Activated T-cell treated with anti-CD3 and anti-CD28 coated beads, Interleukin-2, amount 50 U/mL, for 4 hours (primary cell): ENCODE measurements at regions not wholly inside any gene's neighbourhood (a gene's known extent, or its start where the extent isn't known, plus 50 kb on each side); places are given as distances from the start of the nearest gene placed in this dataset.

ENCODE experiments used
- ATAC-seq, 2 donors: fragments of 200-7000 bp; cut with Tn5 transposase; one replicate each; pipeline ENCODE4 v1.10.0; 2021
- DNase-seq: peaks from one replicate; pipeline ENCODE4 v3.0.0-alpha.2; 2020
- H3K27me3 Mint-ChIP-seq: one replicate; pipeline ENCODE4 v1.8.0; 2021; ENCODE audit warnings: low read depth, mixed read lengths
- H3K36me3 Mint-ChIP-seq: one replicate; pipeline ENCODE4 v1.8.0; 2022; ENCODE audit warnings: mixed read lengths; ENCODE audit not compliant: insufficient read depth
- H3K4me1 Mint-ChIP-seq: one replicate; pipeline ENCODE4 v1.8.0; 2021; ENCODE audit warnings: low read depth, mixed read lengths
- H3K4me3 Mint-ChIP-seq: one replicate; pipeline ENCODE4 v1.8.0; 2021; ENCODE audit warnings: mild to moderate bottlenecking, moderate library complexity, mixed read lengths
- H3K9me3 Mint-ChIP-seq: one replicate; pipeline ENCODE4 v1.8.0; 2021; ENCODE audit warnings: mixed read lengths

- Mint-ChIP-seq H3K4me3 (no peak overlapping the region), H3K4me1 (no peaks in the 10 kb centered on the region), H3K36me3 (no peaks in the 10 kb centered on the region), H3K9me3 (no peaks in the 10 kb centered on the region), H3K27me3 (no peaks in the 10 kb centered on the region)
- no peak for ATAC-seq
- no peak for DNase-seq
These were observed 285.3 kb downstream of the SMARCA1 start for GRCh38 chrX:129238011-129238410.

- Mint-ChIP-seq H3K4me1 (no peaks in the 10 kb centered on the region), H3K4me3 (no peak overlapping the region), H3K36me3 (no peaks in the 10 kb centered on the region), H3K9me3 (no peaks in the 10 kb centered on the region), H3K27me3 (no peaks in the 10 kb centered on the region)
- ATAC-seq: no peak
- DNase-seq: no peak
These were observed 287.4 kb downstream of the SMARCA1 start for GRCh38 chrX:129235903-129236302.

- Mint-ChIP-seq H3K9me3 (no peaks in the 10 kb centered on the region), H3K36me3 (no peaks in the 10 kb centered on the region), H3K4me1 (no peaks in the 10 kb centered on the region), H3K4me3 (no peak overlapping the region), H3K27me3 (no peaks in the 10 kb centered on the region)
- no peak for ATAC-seq
- no peak for DNase-seq
These were observed 289.5 kb downstream of the SMARCA1 start for GRCh38 chrX:129233786-129234185.

- H3K4me3 Mint-ChIP-seq: no peak overlapping the region
- H3K9me3 Mint-ChIP-seq: no peaks in the 10 kb centered on the region
- no peak for DNase-seq
- no peaks in the 10 kb centered on the region for H3K4me1 Mint-ChIP-seq
- no peak for ATAC-seq
- H3K27me3 Mint-ChIP-seq: no peaks in the 10 kb centered on the region
- no peaks in the 10 kb centered on the region for H3K36me3 Mint-ChIP-seq
These were observed 292.3 kb downstream of the SMARCA1 start for GRCh38 chrX:129230850-129231512.

- Mint-ChIP-seq H3K36me3 (no peaks in the 10 kb centered on the region), H3K9me3 (no peaks in the 10 kb centered on the region), H3K27me3 (no peaks in the 10 kb centered on the region), H3K4me3 (no peak overlapping the region), H3K4me1 (no peaks in the 10 kb centered on the region)
- ATAC-seq: no peak
- no peak for DNase-seq
These were observed 293.1 kb downstream of the SMARCA1 start for GRCh38 chrX:129230168-129230567.

- H3K9me3 Mint-ChIP-seq: no peaks in the 10 kb centered on the region
- ATAC-seq: no peak
- H3K27me3 Mint-ChIP-seq: no peaks in the 10 kb centered on the region
- DNase-seq: no peak
- no peaks in the 10 kb centered on the region for H3K36me3 Mint-ChIP-seq
- H3K4me3 Mint-ChIP-seq: no peak overlapping the region
- H3K4me1 Mint-ChIP-seq: no peaks in the 10 kb centered on the region
These were observed 295.9 kb downstream of the SMARCA1 start for GRCh38 chrX:129227366-129227765.

GRCh38 chrX:129193357-129193756 lies 329.9 kb downstream of the SMARCA1 start:
- no peaks in the 10 kb centered on the region for H3K36me3 Mint-ChIP-seq
- no peak for DNase-seq
- H3K4me3 Mint-ChIP-seq: no peak overlapping the region
- no peak for ATAC-seq
- H3K27me3 Mint-ChIP-seq: no peaks in the 10 kb centered on the region
- no peaks in the 10 kb centered on the region for H3K4me1 Mint-ChIP-seq
- no peaks in the 10 kb centered on the region for H3K9me3 Mint-ChIP-seq

- DNase-seq (no peak), ATAC-seq (no peak)
- Mint-ChIP-seq H3K9me3 (no peaks in the 10 kb centered on the region), H3K36me3 (no peaks in the 10 kb centered on the region), H3K27me3 (no peaks in the 10 kb centered on the region), H3K4me3 (no peak overlapping the region), H3K4me1 (no peaks in the 10 kb centered on the region)
These were observed 335.1 kb downstream of the SMARCA1 start for GRCh38 chrX:129188231-129188630.

- Mint-ChIP-seq H3K4me3 (no peak overlapping the region), H3K4me1 (no peaks in the 10 kb centered on the region), H3K36me3 (no peaks in the 10 kb centered on the region), H3K9me3 (no peaks in the 10 kb centered on the region), H3K27me3 (no peaks in the 10 kb centered on the region)
- DNase-seq (no peak), ATAC-seq (no peak)
These were observed 346.6 kb downstream of the SMARCA1 start for GRCh38 chrX:129176710-129177109.

GRCh38 chrX:129161108-129161507 lies 362.2 kb downstream of the SMARCA1 start:
- no peaks in the 10 kb centered on the region for H3K36me3 Mint-ChIP-seq
- no peak for DNase-seq
- H3K4me1 Mint-ChIP-seq: no peaks in the 10 kb centered on the region
- H3K27me3 Mint-ChIP-seq: no peaks in the 10 kb centered on the region
- no peak overlapping the region for H3K4me3 Mint-ChIP-seq
- ATAC-seq: no peak
- H3K9me3 Mint-ChIP-seq: no peaks in the 10 kb centered on the region

GRCh38 chrX:129158505-129158904 lies 364.8 kb downstream of the SMARCA1 start:
- ATAC-seq (no peak), DNase-seq (no peak)
- Mint-ChIP-seq H3K4me1 (no peaks in the 10 kb centered on the region), H3K4me3 (no peak overlapping the region), H3K27me3 (no peaks in the 10 kb centered on the region), H3K9me3 (no peaks in the 10 kb centered on the region), H3K36me3 (no peaks in the 10 kb centered on the region)

GRCh38 chrX:129145840-129146272 lies 377.4 kb downstream of the SMARCA1 start:
- ATAC-seq: no peak
- Mint-ChIP-seq H3K9me3 (no peaks in the 10 kb centered on the region), H3K27me3 (no peaks in the 10 kb centered on the region), H3K36me3 (no peaks in the 10 kb centered on the region), H3K4me3 (no peak overlapping the region), H3K4me1 (no peaks in the 10 kb centered on the region)
- DNase-seq: no peak

GRCh38 chrX:129145385-129145784 lies 377.9 kb downstream of the SMARCA1 start:
- H3K36me3 Mint-ChIP-seq: no peaks in the 10 kb centered on the region
- H3K4me1 Mint-ChIP-seq: no peaks in the 10 kb centered on the region
- H3K27me3 Mint-ChIP-seq: no peaks in the 10 kb centered on the region
- no peak overlapping the region for H3K4me3 Mint-ChIP-seq
- ATAC-seq: no peak
- no peak for DNase-seq
- no peaks in the 10 kb centered on the region for H3K9me3 Mint-ChIP-seq

- Mint-ChIP-seq H3K36me3 (no peaks in the 10 kb centered on the region), H3K27me3 (no peaks in the 10 kb centered on the region), H3K9me3 (no peaks in the 10 kb centered on the region), H3K4me1 (no peaks in the 10 kb centered on the region), H3K4me3 (no peak overlapping the region)
- no peak for DNase-seq
- ATAC-seq: no peak
These were observed 378.9 kb downstream of the SMARCA1 start for GRCh38 chrX:129144172-129145038.
